GDM1 (cell line): ENCODE measurements at regions not wholly inside any gene's neighbourhood (a gene's known extent, or its start where the extent isn't known, plus 50 kb on each side); places are given as distances from the start of the nearest gene placed in this dataset.
"Not testable (repeated sequence)": the region's sequence is repeated elsewhere in the genome, so short reads cannot be mapped to it uniquely, and the experiment has no call there.

Experiments used
- DNase-seq: peaks from one replicate; lab custom pipeline; 2025; lab: John Stamatoyannopoulos, UW

GRCh38 chr9:108803428-108804065 is 52.2 kb downstream of the ACTL7B start:
- no peak for DNase-seq

- no peak for DNase-seq
Measured at GRCh38 chr9:108802967-108803366, 52.8 kb downstream of the ACTL7B start.

GRCh38 chr9:108801949-108802348 is 53.8 kb downstream of the ACTL7B start:
- DNase-seq, result no peak

- no peak for DNase-seq
Measured at GRCh38 chr9:108800632-108801099, 55.1 kb downstream of the ACTL7B start.

GRCh38 chr9:108793573-108793972 is 62.2 kb downstream of the ACTL7B start:
- DNase-seq, result no peak

GRCh38 chr9:108789742-108790141 is 66.0 kb downstream of the ACTL7B start:
- DNase-seq, result no peak

GRCh38 chr9:108787690-108788048 is 68.1 kb downstream of the ACTL7B start:
- DNase-seq, result no peak

- DNase-seq, result no peak
Measured at GRCh38 chr9:108786901-108787689, 68.7 kb downstream of the ACTL7B start.

GRCh38 chr9:108786322-108786721 is 69.5 kb downstream of the ACTL7B start:
- DNase-seq, result no peak

GRCh38 chr9:108784998-108785397 is 70.8 kb downstream of the ACTL7B start:
- no peak for DNase-seq

GRCh38 chr9:108783731-108784495 is 71.9 kb downstream of the ACTL7B start:
- DNase-seq, result no peak

- no peak for DNase-seq
Measured at GRCh38 chr9:108783326-108783725, 72.5 kb downstream of the ACTL7B start.

- DNase-seq, result no peak
Measured at GRCh38 chr9:108780942-108781734, 74.6 kb downstream of the ACTL7B start.

GRCh38 chr9:108779551-108780325 is 76.0 kb downstream of the ACTL7B start:
- DNase-seq, result no peak

GRCh38 chr9:108776920-108777639 is 78.7 kb downstream of the ACTL7B start:
- DNase-seq, result no peak

- no peak for DNase-seq
Measured at GRCh38 chr9:108775901-108776306, 79.9 kb downstream of the ACTL7B start.

GRCh38 chr9:108774088-108774487 is 81.7 kb downstream of the ACTL7B start:
- DNase-seq, result not testable (repeated sequence)

GRCh38 chr9:108772301-108772894 is 83.4 kb downstream of the ACTL7B start:
- DNase-seq, result no peak

- no peak for DNase-seq
Measured at GRCh38 chr9:108768744-108769143, 87.0 kb downstream of the ACTL7B start.

- no peak for DNase-seq
Measured at GRCh38 chr9:108766626-108767161, 89.1 kb downstream of the ACTL7B start.
